ENCODE measurements at regions not wholly inside any gene's neighbourhood (a gene's known extent, or its start where the extent isn't known, plus 50 kb on each side); places are given as distances from the start of the nearest gene placed in this dataset.

DNA sequence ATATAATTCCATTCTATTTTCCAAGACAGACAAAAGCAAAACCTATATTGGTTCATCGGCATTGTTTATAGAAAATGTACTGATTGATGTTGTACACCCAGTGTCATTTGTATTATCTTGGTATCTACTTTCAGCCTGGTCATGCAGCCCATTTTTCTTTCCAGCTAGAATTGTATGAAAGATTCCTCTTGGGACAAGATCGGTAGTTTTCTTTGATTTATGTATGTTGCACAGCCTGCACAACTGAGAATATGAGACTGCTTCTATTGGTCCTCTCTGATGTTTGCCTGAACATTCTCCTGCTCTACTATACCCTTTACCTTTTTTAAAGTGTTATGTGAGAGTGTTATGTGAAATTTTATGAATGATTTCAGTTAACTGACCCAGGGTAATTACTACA is 487.7 kb upstream of the PRR20A start:
- TF ChIP-seq POU2F2 (IDR thresholded peaks at IDR 0.05; ENCODE audit: low read depth, low read length) = no peak
- no peak for TF ChIP-seq TAF1 (IDR thresholded peaks at IDR 0.05; ENCODE audit: low read depth, low read length)
- TF ChIP-seq SPI1 (IDR thresholded peaks at IDR 0.05; ENCODE audit: low read depth, low read length) = no peak
- TF ChIP-seq POLR2A (IDR thresholded peaks at IDR 0.05; ENCODE audit: low read depth, low read length) = no peak
- TF ChIP-seq POLR2AphosphoS5 (IDR thresholded peaks at IDR 0.05; ENCODE audit: low read depth, low read length) = no peak
- TF ChIP-seq PAX5 (IDR thresholded peaks at IDR 0.05; ENCODE audit: insufficient read depth, low read length, severe bottlenecking) = no peak
- DNase-seq (ENCODE audit: insufficient read length, low spot score) (no peak), FAIRE-seq (no peak)

GRCh38 chr13:56659041-56659471 is 481.7 kb upstream of the PRR20A start:
- TF ChIP-seq POLR2A (IDR thresholded peaks at IDR 0.05; ENCODE audit: low read depth, low read length) (no peak), PAX5 (IDR thresholded peaks at IDR 0.05; ENCODE audit: insufficient read depth, low read length, severe bottlenecking) (no peak), TAF1 (IDR thresholded peaks at IDR 0.05; ENCODE audit: low read depth, low read length) (no peak), SPI1 (IDR thresholded peaks at IDR 0.05; ENCODE audit: low read depth, low read length) (no peak), POU2F2 (IDR thresholded peaks at IDR 0.05; ENCODE audit: low read depth, low read length) (no peak), POLR2AphosphoS5 (IDR thresholded peaks at IDR 0.05; ENCODE audit: low read depth, low read length) (no peak)
- FAIRE-seq (no peak), DNase-seq (ENCODE audit: insufficient read length, low spot score) (no peak)

DNA sequence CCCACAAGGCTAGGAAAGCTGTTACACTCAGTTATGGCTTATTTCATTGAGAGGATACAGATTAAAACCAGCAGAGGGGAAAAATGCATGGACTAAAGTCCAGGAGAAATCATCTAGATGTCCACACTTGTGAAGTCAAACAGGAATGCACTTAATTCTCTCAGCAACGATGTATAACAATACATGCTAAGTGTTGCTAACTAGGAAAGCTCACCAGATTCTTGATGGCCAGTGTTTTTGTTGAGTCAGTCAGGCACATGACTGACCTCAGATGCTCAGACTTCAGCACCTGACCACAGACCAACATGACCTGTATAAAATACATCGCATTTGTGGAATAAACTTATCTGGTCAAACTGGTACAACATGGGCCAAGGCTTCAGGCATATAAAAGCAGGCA is 470.2 kb upstream of the PRR20A start:
- no peak for FAIRE-seq
- no peak for TF ChIP-seq POLR2A (IDR thresholded peaks at IDR 0.05; ENCODE audit: low read depth, low read length)
- TF ChIP-seq TAF1 (IDR thresholded peaks at IDR 0.05; ENCODE audit: low read depth, low read length) = no peak
- TF ChIP-seq SPI1 (IDR thresholded peaks at IDR 0.05; ENCODE audit: low read depth, low read length) = no peak
- no peak for TF ChIP-seq PAX5 (IDR thresholded peaks at IDR 0.05; ENCODE audit: insufficient read depth, low read length, severe bottlenecking)
- TF ChIP-seq POLR2AphosphoS5 (IDR thresholded peaks at IDR 0.05; ENCODE audit: low read depth, low read length) = no peak
- no peak for TF ChIP-seq POU2F2 (IDR thresholded peaks at IDR 0.05; ENCODE audit: low read depth, low read length)
- no peak for DNase-seq (ENCODE audit: insufficient read length, low spot score)

- DNase-seq (ENCODE audit: insufficient read length, low spot score) (no peak), FAIRE-seq (no peak)
- no peak for TF ChIP-seq POU2F2 (IDR thresholded peaks at IDR 0.05; ENCODE audit: low read depth, low read length)
- TF ChIP-seq POLR2AphosphoS5 (IDR thresholded peaks at IDR 0.05; ENCODE audit: low read depth, low read length) = no peak
- no peak for TF ChIP-seq PAX5 (IDR thresholded peaks at IDR 0.05; ENCODE audit: insufficient read depth, low read length, severe bottlenecking)
- TF ChIP-seq POLR2A (IDR thresholded peaks at IDR 0.05; ENCODE audit: low read depth, low read length) = no peak
- TF ChIP-seq TAF1 (IDR thresholded peaks at IDR 0.05; ENCODE audit: low read depth, low read length) = no peak
- no peak for TF ChIP-seq SPI1 (IDR thresholded peaks at IDR 0.05; ENCODE audit: low read depth, low read length)
These were observed 459.3 kb upstream of the PRR20A start for GRCh38 chr13:56681404-56681803.

DNA sequence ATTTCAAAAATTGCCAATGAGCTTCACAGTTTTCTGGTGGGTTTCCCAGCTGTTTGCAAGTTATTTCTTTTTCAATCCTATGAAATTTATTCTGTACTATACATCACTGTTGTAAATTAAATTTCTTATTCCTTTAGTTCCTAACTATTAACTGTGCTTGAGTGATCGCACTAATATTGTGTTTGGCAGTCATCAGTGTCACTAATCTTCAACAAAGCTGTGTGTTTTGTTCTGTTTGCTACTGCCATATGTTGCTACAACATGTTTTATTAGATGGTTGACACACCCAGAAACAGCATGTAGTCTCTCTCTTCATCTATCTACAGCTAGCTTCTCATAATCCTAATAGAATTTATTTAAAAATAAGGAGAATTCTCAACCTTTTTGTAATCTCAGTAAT is 453.6 kb upstream of the PRR20A start:
- FAIRE-seq (no peak), DNase-seq (ENCODE audit: insufficient read length, low spot score) (no peak)
- TF ChIP-seq POU2F2 (IDR thresholded peaks at IDR 0.05; ENCODE audit: low read depth, low read length) (no peak), TAF1 (IDR thresholded peaks at IDR 0.05; ENCODE audit: low read depth, low read length) (no peak)

DNA sequence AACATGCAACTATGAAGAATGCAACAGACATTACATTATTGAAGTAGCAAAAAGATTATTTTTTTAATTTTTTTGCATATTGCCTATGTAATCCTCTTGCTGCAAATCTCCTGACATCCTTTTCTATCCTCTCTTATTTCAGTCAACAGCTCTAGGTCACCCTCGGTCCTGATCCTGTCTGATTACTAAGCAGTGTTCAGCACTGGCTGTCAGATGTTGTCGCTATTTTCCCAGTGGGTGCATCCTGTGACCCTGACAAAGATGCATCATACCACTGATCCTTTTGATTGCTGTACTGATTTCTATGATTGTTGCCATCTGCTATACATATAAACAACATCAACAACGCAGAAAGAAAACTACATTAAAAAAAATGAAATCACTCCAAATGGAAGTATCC is 443.7 kb upstream of the PRR20A start:
- no peak for FAIRE-seq
- no peak for DNase-seq (ENCODE audit: insufficient read length, low spot score)
- TF ChIP-seq POU2F2 (IDR thresholded peaks at IDR 0.05; ENCODE audit: low read depth, low read length) (no peak), POLR2AphosphoS5 (IDR thresholded peaks at IDR 0.05; ENCODE audit: low read depth, low read length) (no peak), POLR2A (IDR thresholded peaks at IDR 0.05; ENCODE audit: low read depth, low read length) (no peak), TAF1 (IDR thresholded peaks at IDR 0.05; ENCODE audit: low read depth, low read length) (no peak), SPI1 (IDR thresholded peaks at IDR 0.05; ENCODE audit: low read depth, low read length) (no peak), PAX5 (IDR thresholded peaks at IDR 0.05; ENCODE audit: insufficient read depth, low read length, severe bottlenecking) (no peak)

- no peak for DNase-seq (ENCODE audit: insufficient read length, low spot score)
- FAIRE-seq = no peak
These were observed 440.4 kb upstream of the PRR20A start for GRCh38 chr13:56700324-56700723.

DNA sequence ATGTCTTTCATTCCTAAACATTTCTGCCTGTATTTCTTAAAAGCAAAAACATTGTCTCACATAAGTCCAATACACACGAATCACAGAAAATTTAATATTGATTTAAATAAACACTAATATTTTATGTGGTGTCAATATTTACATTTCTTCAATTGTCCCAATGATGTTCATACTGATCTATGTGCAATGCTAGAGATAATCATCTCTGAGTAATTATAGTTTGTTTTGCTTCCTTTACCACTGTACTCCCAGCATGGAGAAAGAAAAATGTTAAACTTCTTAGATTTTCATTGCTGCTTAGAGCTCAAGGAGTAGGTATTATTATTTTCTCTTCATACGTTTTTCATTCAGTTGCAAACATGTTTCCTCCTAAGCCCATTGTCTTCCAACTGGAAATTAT is 434.2 kb upstream of the PRR20A start:
- TF ChIP-seq POU2F2 (IDR thresholded peaks at IDR 0.05; ENCODE audit: low read depth, low read length) (no peak), TAF1 (IDR thresholded peaks at IDR 0.05; ENCODE audit: low read depth, low read length) (no peak), PAX5 (IDR thresholded peaks at IDR 0.05; ENCODE audit: insufficient read depth, low read length, severe bottlenecking) (no peak), POLR2A (IDR thresholded peaks at IDR 0.05; ENCODE audit: low read depth, low read length) (no peak), SPI1 (IDR thresholded peaks at IDR 0.05; ENCODE audit: low read depth, low read length) (no peak)
- DNase-seq (ENCODE audit: insufficient read length, low spot score) (no peak), FAIRE-seq (no peak)

More at GRCh38 chr13:56700324-56700723, 440.4 kb upstream of the PRR20A start:
- TF ChIP-seq PAX5 (IDR thresholded peaks at IDR 0.05; ENCODE audit: insufficient read depth, low read length, severe bottlenecking) = no peak
- TF ChIP-seq POLR2A (IDR thresholded peaks at IDR 0.05; ENCODE audit: low read depth, low read length) = no peak
- no peak for TF ChIP-seq SPI1 (IDR thresholded peaks at IDR 0.05; ENCODE audit: low read depth, low read length)
- TF ChIP-seq TAF1 (IDR thresholded peaks at IDR 0.05; ENCODE audit: low read depth, low read length) = no peak
- TF ChIP-seq POLR2AphosphoS5 (IDR thresholded peaks at IDR 0.05; ENCODE audit: low read depth, low read length) = no peak
- TF ChIP-seq POU2F2 (IDR thresholded peaks at IDR 0.05; ENCODE audit: low read depth, low read length) = no peak

- TF ChIP-seq POLR2AphosphoS5 (IDR thresholded peaks at IDR 0.05; ENCODE audit: low read depth, low read length) (no peak), POU2F2 (IDR thresholded peaks at IDR 0.05; ENCODE audit: low read depth, low read length) (no peak), TAF1 (IDR thresholded peaks at IDR 0.05; ENCODE audit: low read depth, low read length) (no peak), PAX5 (IDR thresholded peaks at IDR 0.05; ENCODE audit: insufficient read depth, low read length, severe bottlenecking) (no peak), POLR2A (IDR thresholded peaks at IDR 0.05; ENCODE audit: low read depth, low read length) (no peak), SPI1 (IDR thresholded peaks at IDR 0.05; ENCODE audit: low read depth, low read length) (no peak)
- no peak for DNase-seq (ENCODE audit: insufficient read length, low spot score)
- FAIRE-seq = no peak
These were observed 427.1 kb upstream of the PRR20A start for GRCh38 chr13:56713656-56714055.

DNA sequence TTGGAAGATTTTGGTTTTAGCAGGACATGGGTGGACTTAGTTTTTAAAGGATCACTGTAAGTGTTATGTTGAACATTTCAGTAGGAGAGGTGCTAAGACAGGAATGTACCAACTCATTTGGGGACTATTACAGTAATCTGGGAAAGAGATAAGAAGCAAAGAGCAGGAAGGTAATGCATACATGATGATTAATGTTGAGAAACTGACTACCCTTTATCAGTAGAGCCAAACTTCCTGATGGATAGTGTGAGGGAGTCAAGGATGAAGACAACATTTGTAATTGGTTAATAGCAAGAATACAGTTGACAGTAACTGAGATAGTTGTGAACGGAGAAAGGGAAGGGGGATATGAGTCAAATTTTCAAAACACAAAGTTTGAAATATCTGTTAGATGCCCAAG is 421.9 kb upstream of the PRR20A start:
- FAIRE-seq (no peak), DNase-seq (ENCODE audit: insufficient read length, low spot score) (no peak)
- no peak for TF ChIP-seq PAX5 (IDR thresholded peaks at IDR 0.05; ENCODE audit: insufficient read depth, low read length, severe bottlenecking)
- TF ChIP-seq TAF1 (IDR thresholded peaks at IDR 0.05; ENCODE audit: low read depth, low read length) = no peak
- TF ChIP-seq POU2F2 (IDR thresholded peaks at IDR 0.05; ENCODE audit: low read depth, low read length) = no peak
- no peak for TF ChIP-seq POLR2AphosphoS5 (IDR thresholded peaks at IDR 0.05; ENCODE audit: low read depth, low read length)
- no peak for TF ChIP-seq SPI1 (IDR thresholded peaks at IDR 0.05; ENCODE audit: low read depth, low read length)
- no peak for TF ChIP-seq POLR2A (IDR thresholded peaks at IDR 0.05; ENCODE audit: low read depth, low read length)
